ENCODE measurements at regions not wholly inside any gene's neighbourhood (a gene's known extent, or its start where the extent isn't known, plus 50 kb on each side); places are given as distances from the start of the nearest gene placed in this dataset.

DNA sequence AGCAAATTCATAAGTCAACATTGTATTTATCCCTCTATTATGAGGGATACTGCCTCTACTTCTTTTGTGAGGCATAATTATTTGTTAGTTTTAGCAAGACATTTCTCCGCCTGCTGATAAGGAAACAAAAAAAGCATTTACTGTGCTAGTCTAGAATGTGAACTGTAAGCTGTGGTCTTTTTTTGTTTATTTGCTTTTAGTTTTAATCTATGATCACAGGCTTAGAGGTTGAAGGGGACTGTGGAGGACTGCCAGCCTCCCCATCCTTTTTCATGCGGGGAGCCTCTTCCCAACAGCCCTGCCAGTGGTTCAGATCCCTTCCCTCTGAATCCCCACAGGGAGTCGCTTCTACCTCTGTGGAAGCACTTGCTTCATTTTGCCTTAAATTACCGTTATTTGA lies 331.0 kb upstream of the ROPN1 start:
- no TSS peak for BruUV-seq (replicated peaks)
- POLR2A ChIA-PET: interaction anchor here (1.0 kb wide), 1 partner anchor 33 kb away, joined by 3 read pairs; no protein-coding TSS in a partner anchor

DNA sequence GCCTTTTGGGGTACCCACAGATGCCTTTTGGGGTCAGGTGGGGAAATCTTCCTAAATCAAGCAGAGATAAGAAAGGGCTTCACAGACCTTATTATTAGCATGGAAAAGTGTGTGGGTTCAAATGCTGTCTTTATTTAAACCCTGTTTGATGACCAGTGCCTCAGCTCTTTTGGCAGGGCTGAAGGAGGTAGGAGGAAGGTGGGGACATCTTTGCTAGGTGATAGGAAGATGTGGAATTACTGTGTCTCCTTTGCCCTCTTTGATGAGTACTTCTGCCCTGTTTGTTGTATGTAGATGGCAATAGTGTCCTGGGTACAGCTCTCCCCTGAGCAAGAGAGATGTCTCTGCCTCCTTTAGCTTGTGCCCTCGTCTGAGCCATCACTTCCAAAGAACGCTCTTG lies 333.3 kb upstream of the ROPN1 start:
- no peaks in the 10 kb centered on the region for H3K4me1 ChIP-seq (ENCODE audit: insufficient read depth, low read length, poor library complexity, severe bottlenecking)
- ChIA-PET CTCF (ENCODE audit: unreplicated experiment) (interaction anchor here (0.6 kb wide), 1 partner anchor 78 kb away, joined by 4 read pairs; no protein-coding TSS in a partner anchor), POLR2A (no interaction called here)
- no peak for TF ChIP-seq EZH2phosphoT487 (IDR thresholded peaks at IDR 0.05; ENCODE audit: borderline replicate concordance, low read depth, low read length)
- TF ChIP-seq, protein P1, sequence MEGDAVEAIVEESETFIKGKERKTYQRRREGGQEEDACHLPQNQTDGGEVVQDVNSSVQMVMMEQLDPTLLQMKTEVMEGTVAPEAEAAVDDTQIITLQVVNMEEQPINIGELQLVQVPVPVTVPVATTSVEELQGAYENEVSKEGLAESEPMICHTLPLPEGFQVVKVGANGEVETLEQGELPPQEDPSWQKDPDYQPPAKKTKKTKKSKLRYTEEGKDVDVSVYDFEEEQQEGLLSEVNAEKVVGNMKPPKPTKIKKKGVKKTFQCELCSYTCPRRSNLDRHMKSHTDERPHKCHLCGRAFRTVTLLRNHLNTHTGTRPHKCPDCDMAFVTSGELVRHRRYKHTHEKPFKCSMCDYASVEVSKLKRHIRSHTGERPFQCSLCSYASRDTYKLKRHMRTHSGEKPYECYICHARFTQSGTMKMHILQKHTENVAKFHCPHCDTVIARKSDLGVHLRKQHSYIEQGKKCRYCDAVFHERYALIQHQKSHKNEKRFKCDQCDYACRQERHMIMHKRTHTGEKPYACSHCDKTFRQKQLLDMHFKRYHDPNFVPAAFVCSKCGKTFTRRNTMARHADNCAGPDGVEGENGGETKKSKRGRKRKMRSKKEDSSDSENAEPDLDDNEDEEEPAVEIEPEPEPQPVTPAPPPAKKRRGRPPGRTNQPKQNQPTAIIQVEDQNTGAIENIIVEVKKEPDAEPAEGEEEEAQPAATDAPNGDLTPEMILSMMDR (conservative IDR thresholded peaks at IDR 0.05; ENCODE audit: low read length): no peak
- DNase-seq (ENCODE audit: low spot score): no peak
- H2AFZ ChIP-seq (ENCODE audit: low read length): no peak overlapping the region
- H3K36me3 ChIP-seq (ENCODE audit: insufficient read depth, low read length): no peaks in the 10 kb centered on the region
- H3K27ac ChIP-seq (ENCODE audit: low read depth, low read length, poor library complexity, severe bottlenecking): no peak overlapping the region
- H3K9me3 ChIP-seq (ENCODE audit: low read length): no peaks in the 10 kb centered on the region
- H4K20me1 ChIP-seq (ENCODE audit: insufficient read depth, low read length): no peaks in the 10 kb centered on the region
- no peak overlapping the region for H3K4me3 ChIP-seq (ENCODE audit: low read depth, low read length, poor library complexity, severe bottlenecking)
- intact Hi-C loops (cut with micrococcal nuclease; ENCODE audit: unreplicated experiment): no loop called here
- H3K79me2 ChIP-seq (ENCODE audit: insufficient read depth, low read depth, low read length): no peaks in the 10 kb centered on the region
- BruUV-seq (replicated peaks): no TSS peak
- H3K4me2 ChIP-seq (ENCODE audit: low read length): no peak overlapping the region
- H3K9me2 ChIP-seq (ENCODE audit: insufficient read depth, low read length): no peaks in the 10 kb centered on the region

More for the DNA sequence above, 331.0 kb upstream of the ROPN1 start:
- no peak for TF ChIP-seq EZH2phosphoT487 (IDR thresholded peaks at IDR 0.05; ENCODE audit: borderline replicate concordance, low read depth, low read length)
- TF ChIP-seq, protein P1 (conservative IDR thresholded peaks at IDR 0.05; ENCODE audit: low read length): no peak
- no peaks in the 10 kb centered on the region for H4K20me1 ChIP-seq (ENCODE audit: insufficient read depth, low read length)
- CTCF ChIA-PET (ENCODE audit: unreplicated experiment): no interaction called here
- no peak overlapping the region for H3K27ac ChIP-seq (ENCODE audit: low read depth, low read length, poor library complexity, severe bottlenecking)
- H3K4me3 ChIP-seq (ENCODE audit: low read depth, low read length, poor library complexity, severe bottlenecking): no peak overlapping the region
- no peaks in the 10 kb centered on the region for H3K9me3 ChIP-seq (ENCODE audit: low read length)
- intact Hi-C loops (cut with micrococcal nuclease; ENCODE audit: unreplicated experiment): no loop called here
- no peak for DNase-seq (ENCODE audit: low spot score)
- H3K36me3 ChIP-seq (ENCODE audit: insufficient read depth, low read length): no peaks in the 10 kb centered on the region
- no peak overlapping the region for H3K4me2 ChIP-seq (ENCODE audit: low read length)
- H3K9me2 ChIP-seq (ENCODE audit: insufficient read depth, low read length): no peaks in the 10 kb centered on the region
- H3K4me1 ChIP-seq (ENCODE audit: insufficient read depth, low read length, poor library complexity, severe bottlenecking): no peaks in the 10 kb centered on the region
- H3K79me2 ChIP-seq (ENCODE audit: insufficient read depth, low read depth, low read length): no peaks in the 10 kb centered on the region
- no peak overlapping the region for H2AFZ ChIP-seq (ENCODE audit: low read length)

GRCh38 chr3:124329723-124330122 lies 337.8 kb upstream of the ROPN1 start:
- Histone ChIP-seq H3K36me3 (ENCODE audit: insufficient read depth, low read length) (no peaks in the 10 kb centered on the region), H4K20me1 (ENCODE audit: insufficient read depth, low read length) (no peaks in the 10 kb centered on the region), H3K9me2 (ENCODE audit: insufficient read depth, low read length) (no peaks in the 10 kb centered on the region), H3K4me1 (ENCODE audit: insufficient read depth, low read length, poor library complexity, severe bottlenecking) (no peaks in the 10 kb centered on the region), H3K9me3 (ENCODE audit: low read length) (no peaks in the 10 kb centered on the region), H3K4me2 (ENCODE audit: low read length) (no peak overlapping the region), H3K4me3 (ENCODE audit: low read depth, low read length, poor library complexity, severe bottlenecking) (no peak overlapping the region), H2AFZ (ENCODE audit: low read length) (no peak overlapping the region), H3K27ac (ENCODE audit: low read depth, low read length, poor library complexity, severe bottlenecking) (no peak overlapping the region), H3K79me2 (ENCODE audit: insufficient read depth, low read depth, low read length) (no peaks in the 10 kb centered on the region)
- no peak for TF ChIP-seq EZH2phosphoT487 (IDR thresholded peaks at IDR 0.05; ENCODE audit: borderline replicate concordance, low read depth, low read length)
- TF ChIP-seq, protein P1 (conservative IDR thresholded peaks at IDR 0.05; ENCODE audit: low read length): no peak
- intact Hi-C loops (cut with micrococcal nuclease; ENCODE audit: unreplicated experiment): no loop called here
- POLR2A ChIA-PET: no interaction called here
- no TSS peak for BruUV-seq (replicated peaks)
- DNase-seq (ENCODE audit: low spot score): no peak
- CTCF ChIA-PET (ENCODE audit: unreplicated experiment): no interaction called here

Measured in OCI-LY7 (cell line).